IMR-90 (cell line): ENCODE measurements at regions not wholly inside any gene's neighbourhood (a gene's known extent, or its start where the extent isn't known, plus 50 kb on each side); places are given as distances from the start of the nearest gene placed in this dataset.

Experiments
- ATAC-seq: fragments of 200-7000 bp; cut with Tn5 transposase; 2 replicates; pipeline ENCODE4 v1.9.1; 2020; ENCODE audit warnings: low read depth, mild to moderate bottlenecking, moderate library complexity
- BruUV-seq: library from RNA; stranded (reverse); fragments of 400-500 nt; replicated peaks from 2 replicates; lab custom pipeline; 2021; lab: Mats Ljungman, UMichigan
- CTCF ChIA-PET: fragments of 300-600 bp; formaldehyde crosslinking; extraction: SDS; loops from one replicate; lab custom pipeline; 2021; ENCODE audit warnings: antibody characterized with exemption; lab: Yijun Ruan, JAX
- POLR2A ChIA-PET: fragments of 300-600 bp; sonication (Branson Sonifier 250); formaldehyde crosslinking; loops from one replicate; lab custom pipeline; 2022; ENCODE audit warnings: antibody characterized with exemption; ENCODE audit not compliant: unreplicated experiment; lab: Charles Lee
- DNase-seq: peaks from one replicate; pipeline ENCODE4 v3.0.0; 2013
- H2AFZ ChIP-seq: replicated peaks from 2 replicates; pipeline ENCODE3; 2013; ENCODE audit warnings: low read length, mild to moderate bottlenecking; ENCODE audit not compliant: poor library complexity
- H2AK5ac ChIP-seq: 2 replicates; pipeline ENCODE4 v1.6.1; 2013; ENCODE audit warnings: low read depth, low read length, inconsistent platforms
- H2AK9ac ChIP-seq: replicated peaks from 2 replicates; pipeline ENCODE3; 2013; ENCODE audit warnings: mild to moderate bottlenecking, low read depth, low read length, moderate library complexity; ENCODE audit not compliant: poor library complexity
- H2BK120ac ChIP-seq: 2 replicates; pipeline ENCODE4 v1.6.1; 2013; ENCODE audit warnings: low read depth, low read length, inconsistent platforms
- H2BK15ac ChIP-seq: 3 replicates; pipeline ENCODE4 v1.6.1; 2013; ENCODE audit warnings: low read depth, low read length, inconsistent platforms
- H2BK20ac ChIP-seq: 2 replicates; pipeline ENCODE4 v1.6.1; 2013; ENCODE audit warnings: low read depth, mild to moderate bottlenecking, inconsistent platforms, low read length, moderate library complexity
- H2BK5ac ChIP-seq: 2 replicates; pipeline ENCODE4 v1.6.1; 2013; ENCODE audit warnings: mild to moderate bottlenecking, low read depth, low read length, inconsistent platforms; ENCODE audit not compliant: poor library complexity, severe bottlenecking
- H3K14ac ChIP-seq: replicated peaks from 2 replicates; pipeline ENCODE4 v1.6.1; 2013; ENCODE audit warnings: low read depth, low read length, inconsistent platforms
- H3K18ac ChIP-seq: 2 replicates; pipeline ENCODE4 v1.6.1; 2013; ENCODE audit warnings: low read depth, low read length, control low read depth
- H3K23ac ChIP-seq: 2 replicates; pipeline ENCODE4 v1.6.1; 2013; ENCODE audit warnings: low read depth, low read length, inconsistent platforms
- H3K27ac ChIP-seq: 2 replicates; pipeline ENCODE4 v1.5.1; 2013; ENCODE audit warnings: mild to moderate bottlenecking, control low read depth, low read length; ENCODE audit not compliant: insufficient read depth
- H3K27me3 ChIP-seq: 2 replicates; pipeline ENCODE4 v1.6.1; 2013; ENCODE audit warnings: low read length; ENCODE audit not compliant: control insufficient read depth, insufficient read depth
- H3K36me3 ChIP-seq: 2 replicates; pipeline ENCODE4 v1.6.1; 2013; ENCODE audit warnings: low read length, mixed read lengths; ENCODE audit not compliant: control insufficient read depth, insufficient read depth
- H3K4ac ChIP-seq: 2 replicates; pipeline ENCODE4 v1.6.1; 2013; ENCODE audit warnings: low read depth, low read length, inconsistent platforms
- H3K4me1 ChIP-seq: 2 replicates; pipeline ENCODE4 v1.6.1; 2013; ENCODE audit warnings: low read length, mixed read lengths; ENCODE audit not compliant: control insufficient read depth, insufficient read depth
- H3K4me2 ChIP-seq: 2 replicates; pipeline ENCODE4 v1.6.1; 2013; ENCODE audit warnings: low read depth, mild to moderate bottlenecking, control low read depth, low read length, moderate library complexity
- H3K4me3 ChIP-seq: 2 replicates; pipeline ENCODE4 v1.5.1; 2013; ENCODE audit warnings: low read depth, mild to moderate bottlenecking, control low read depth, low read length, moderate library complexity; ENCODE audit not compliant: insufficient read depth
- H3K56ac ChIP-seq: 2 replicates; pipeline ENCODE4 v1.6.1; 2013; ENCODE audit warnings: low read length, inconsistent platforms; ENCODE audit not compliant: insufficient read depth; ENCODE audit errors: extremely low read depth
- H3K79me1 ChIP-seq, 2 experiments: 2 replicates each; pipeline ENCODE4 v1.6.1; 2013; ENCODE audit warnings: low read length in 2 of 2, inconsistent platforms in 1 of 2, low read depth in 1 of 2
- H3K9ac ChIP-seq: 2 replicates; pipeline ENCODE4 v1.6.1; 2013; ENCODE audit warnings: low read depth, low read length, control low read depth
- H3K9me1 ChIP-seq: 2 replicates; pipeline ENCODE4 v1.6.1; 2013; ENCODE audit warnings: low read length, inconsistent platforms; ENCODE audit not compliant: insufficient read depth
- H3K9me3 ChIP-seq: 2 replicates; pipeline ENCODE4 v1.6.1; 2013; ENCODE audit warnings: low read length; ENCODE audit not compliant: control insufficient read depth, insufficient read depth
- H4K20me1 ChIP-seq: 2 replicates; pipeline ENCODE4 v1.6.1; 2013; ENCODE audit warnings: low read length, inconsistent platforms; ENCODE audit not compliant: insufficient read depth
- H4K5ac ChIP-seq: 2 replicates; pipeline ENCODE4 v1.6.1; 2013; ENCODE audit warnings: mild to moderate bottlenecking, low read depth, low read length, control low read depth
- H4K8ac ChIP-seq, 2 experiments: 2 replicates each; pipeline ENCODE4 v1.6.1; 2013; ENCODE audit warnings: low read depth in 2 of 2, low read length in 2 of 2, control low read depth in 1 of 2, inconsistent platforms in 1 of 2
- H4K91ac ChIP-seq: 2 replicates; pipeline ENCODE4 v1.6.1; 2013; ENCODE audit warnings: low read depth, low read length, inconsistent platforms; ENCODE audit not compliant: insufficient read depth
- BHLHE40 ChIP-seq: fragments of 150-350 bp; IDR thresholded peaks from 2 replicates; pipeline ENCODE4 v1.6.1; 2016; ENCODE audit warnings: mild to moderate bottlenecking, low read depth, low read length
- CHD1 ChIP-seq: IDR thresholded peaks from 2 replicates; pipeline ENCODE4 v1.6.1; 2012; ENCODE audit warnings: low read depth, low read length, improper control_type of control experiment
- CTCF ChIP-seq: conservative IDR thresholded peaks from 2 replicates; pipeline ENCODE4 v1.5.1; 2012; ENCODE audit warnings: mild to moderate bottlenecking, low read depth, low read length, improper control_type of control experiment
- ELK1 ChIP-seq: fragments of 150-350 bp; IDR thresholded peaks from 2 replicates; pipeline ENCODE4 v1.6.1; 2016; ENCODE audit warnings: low read depth, mild to moderate bottlenecking, low read length, moderate library complexity, borderline replicate concordance
- FOS ChIP-seq: fragments of 150-350 bp; IDR thresholded peaks from 2 replicates; pipeline ENCODE4 v1.6.1; 2016; ENCODE audit warnings: low read depth, low read length
- MAFK ChIP-seq: IDR thresholded peaks from 2 replicates; pipeline ENCODE4 v1.6.1; 2012; ENCODE audit warnings: low read depth, low read length, improper control_type of control experiment
- MAZ ChIP-seq: IDR thresholded peaks from 2 replicates; pipeline ENCODE4 v1.6.1; 2012; ENCODE audit warnings: low read depth, mild to moderate bottlenecking, low read length, improper control_type of control experiment, moderate library complexity, borderline replicate concordance
- POLR2A ChIP-seq: IDR thresholded peaks from 2 replicates; pipeline ENCODE4 v1.6.1; 2012; ENCODE audit warnings: mild to moderate bottlenecking, low read depth, low read length
- RAD21 ChIP-seq: IDR thresholded peaks from 2 replicates; pipeline ENCODE4 v1.6.1; 2012; ENCODE audit warnings: low read length, improper control_type of control experiment
- RFX5 ChIP-seq: IDR thresholded peaks from 2 replicates; pipeline ENCODE4 v1.8.0; 2012; ENCODE audit warnings: low read depth, mild to moderate bottlenecking, low read length, moderate library complexity
- USF2 ChIP-seq: fragments of 150-350 bp; IDR thresholded peaks from 2 replicates; pipeline ENCODE4 v1.6.1; 2017; ENCODE audit warnings: mild to moderate bottlenecking, antibody characterized with exemption, low read length, low read depth
- WGBS, 2 experiments: methylation state at CpG; one replicate each; pipeline versions ENCODE4 v1.1.5 to v1.1.7; 2013; ENCODE audit warnings: missing lambda C conversion rate in 2 of 2; ENCODE audit not compliant: insufficient read length in 1 of 2; ENCODE audit errors: extremely low coverage in 2 of 2; 5-methylcytosine and 5-hydroxymethylcytosine counted together
- dilution Hi-C: fragments of 300-500 bp; cut with HindIII; formaldehyde crosslinking; loops from one replicate; pipeline ENCODE4 v1.14.3; 2018; ENCODE audit warnings: low sequenced_read_pairs; ENCODE audit not compliant: unreplicated experiment
- in situ Hi-C: fragments of 300-500 bp; cut with MboI; formaldehyde crosslinking; loops from 3 replicates; pipeline ENCODE4 v1.14.3; 2019; ENCODE audit warnings: low sequenced_read_pairs, inconsistent platforms, mixed read lengths
- intact Hi-C: fragments of 100-400 bp; cut with micrococcal nuclease; formaldehyde crosslinking; loops from 2 replicates; pipeline ENCODE4 v1.10.0; 2022

GRCh38 chr1:208448425-208448824, 204.2 kb upstream of the PLXNA2 start:
- DNase-seq (no peak), ATAC-seq (no peak)
- H3K36me3 ChIP-seq: no peaks in the 10 kb centered on the region
- ChIA-PET POLR2A (no interaction called here), CTCF (no interaction called here)
- dilution Hi-C loops: no loop called here
- no peak overlapping the region for H4K5ac ChIP-seq
- no peak overlapping the region for H2BK20ac ChIP-seq
- no peaks in the 10 kb centered on the region for H4K20me1 ChIP-seq
- in situ Hi-C loops: no loop called here
- H2AK5ac ChIP-seq: no peak overlapping the region
- H2AK9ac ChIP-seq: no peak overlapping the region
- H3K4me1 ChIP-seq: no peaks in the 10 kb centered on the region
- intact Hi-C loops: no loop called here
- H4K91ac ChIP-seq: no peak overlapping the region
- H3K56ac ChIP-seq: no peak overlapping the region
- 40 to 100% methylated on average over 1 of the region's 4 CpGs for WGBS, 2 experiments
- H3K9me1 ChIP-seq: no peaks in the 10 kb centered on the region
- no peak overlapping the region for H3K9ac ChIP-seq
- H2BK5ac ChIP-seq: no peak overlapping the region
- H3K79me1 ChIP-seq: no peaks in the 10 kb centered on the region
- no peaks in the 10 kb centered on the region for H3K9me3 ChIP-seq
- H3K27ac ChIP-seq: no peak overlapping the region
- TF ChIP-seq CHD1: no peak
- no peak for TF ChIP-seq RAD21
- TF ChIP-seq MAFK: no peak
- TF ChIP-seq BHLHE40: no peak
- TF ChIP-seq MAZ: no peak
- no peak for TF ChIP-seq USF2
- TF ChIP-seq RFX5: no peak
- no peak for TF ChIP-seq FOS
- no peak for TF ChIP-seq POLR2A
- TF ChIP-seq ELK1: no peak
- TF ChIP-seq CTCF: no peak
- no peak overlapping the region for H2AFZ ChIP-seq
- H4K8ac ChIP-seq: no peak overlapping the region
- no peak overlapping the region for H3K23ac ChIP-seq
- H3K14ac ChIP-seq: no peak overlapping the region
- H2BK15ac ChIP-seq: no peak overlapping the region
- no peak overlapping the region for H2BK120ac ChIP-seq
- H3K18ac ChIP-seq: no peak overlapping the region
- no peak overlapping the region for H3K4me2 ChIP-seq
- no TSS peak for BruUV-seq
- no peak overlapping the region for H3K4ac ChIP-seq
- H3K4me3 ChIP-seq: no peak overlapping the region
- no peaks in the 10 kb centered on the region for H3K27me3 ChIP-seq
